Lower leg skin (tissue), 4 donors: ENCODE measurements at regions not wholly inside any gene's neighbourhood (a gene's known extent, or its start where the extent isn't known, plus 50 kb on each side); places are given as distances from the start of the nearest gene placed in this dataset.

ENCODE experiments used
- DNase-seq, 2 donors: peaks; one replicate each; pipeline ENCODE4 v3.0.0-alpha.2; 2019; ENCODE audit warnings: low spot score in 2 of 2
- H3K4me3 ChIP-seq: fragments of 200-600 bp; sonication (generic); 2 replicates; pipeline ENCODE4 v1.5.1; 2017; ENCODE audit warnings: mild to moderate bottlenecking, low read depth; ENCODE audit not compliant: poor library complexity, severe bottlenecking
- CTCF ChIP-seq, 3 donors: fragments of 450-650 bp; IDR thresholded peaks; one replicate each; pipeline ENCODE4 v1.5.1; 2016; ENCODE audit warnings: antibody characterized with exemption in 3 of 3, mild to moderate bottlenecking in 3 of 3, moderate library complexity in 2 of 3
- POLR2A ChIP-seq, 2 donors: fragments of 450-650 bp; IDR thresholded peaks; one replicate each; pipeline ENCODE4 v1.6.1; 2016 to 2017; ENCODE audit warnings: antibody characterized with exemption in 2 of 2, mild to moderate bottlenecking in 1 of 2, moderate library complexity in 1 of 2
- WGBS, 2 donors: methylation state at CpG; one replicate each; pipeline ENCODE4 v1.1.5; 2018; 5-methylcytosine and 5-hydroxymethylcytosine counted together
- intact Hi-C: fragments of 100-400 bp; cut with DNase I; formaldehyde crosslinking; loops from one replicate; pipeline ENCODE4 v1.15.0; 2023; ENCODE audit warnings: low total_unique reads

GRCh38 chr3:159429702-159430101 lies 558.9 kb upstream of the IL12A start:
- intact Hi-C loops = no loop called here
- H3K4me3 ChIP-seq = no peak overlapping the region
- 44 to 52% methylated on average over 2 of the region's 2 CpGs for WGBS, 2 donors
- TF ChIP-seq POLR2A (IDR thresholded peaks at IDR 0.05) = no peak
- TF ChIP-seq CTCF (IDR thresholded peaks at IDR 0.05) = no peak
- DNase-seq = no peak

GRCh38 chr3:159432682-159433340 lies 555.8 kb upstream of the IL12A start:
- TF ChIP-seq POLR2A (IDR thresholded peaks at IDR 0.05) (no peak), CTCF (IDR thresholded peaks at IDR 0.05) (no peak)
- no peak overlapping the region for H3K4me3 ChIP-seq
- intact Hi-C loops = no loop called here
- no peak for DNase-seq
- WGBS, 2 donors = 84 to 88% methylated on average over 4 of the region's 4 CpGs

GRCh38 chr3:159439346-159439745 lies 549.3 kb upstream of the IL12A start:
- TF ChIP-seq CTCF (IDR thresholded peaks at IDR 0.05) (no peak), POLR2A (IDR thresholded peaks at IDR 0.05) (no peak)
- no peak for DNase-seq
- no peak overlapping the region for H3K4me3 ChIP-seq
- 87 to 90% methylated on average over 4 of the region's 4 CpGs for WGBS, 2 donors
- intact Hi-C loops = no loop called here

GRCh38 chr3:159441279-159441678 lies 547.4 kb upstream of the IL12A start:
- intact Hi-C loops = no loop called here
- no peak for DNase-seq
- 50 to 62% methylated on average over 1 of the region's 1 CpG for WGBS, 2 donors
- H3K4me3 ChIP-seq = no peak overlapping the region
- no peak for TF ChIP-seq POLR2A (IDR thresholded peaks at IDR 0.05)
- no peak for TF ChIP-seq CTCF (IDR thresholded peaks at IDR 0.05)

- DNase-seq = no peak
- TF ChIP-seq POLR2A (IDR thresholded peaks at IDR 0.05) = no peak
- no peak for TF ChIP-seq CTCF (IDR thresholded peaks at IDR 0.05)
- no peak overlapping the region for H3K4me3 ChIP-seq
- intact Hi-C loops = no loop called here
- WGBS, 2 donors = 69 to 74% methylated on average over 5 of the region's 5 CpGs
Measured at GRCh38 chr3:159443266-159443665, 545.4 kb upstream of the IL12A start.

- intact Hi-C loops = no loop called here
- 59 to 70% methylated on average over 3 of the region's 3 CpGs for WGBS, 2 donors
- no peak for DNase-seq
- TF ChIP-seq POLR2A (IDR thresholded peaks at IDR 0.05) (no peak), CTCF (IDR thresholded peaks at IDR 0.05) (no peak)
- H3K4me3 ChIP-seq = no peak overlapping the region
Measured at GRCh38 chr3:159447841-159448240, 540.8 kb upstream of the IL12A start.
